Upper lobe of left lung (tissue), 4 donors: ENCODE measurements at regions not wholly inside any gene's neighbourhood (a gene's known extent, or its start where the extent isn't known, plus 50 kb on each side); places are given as distances from the start of the nearest gene placed in this dataset.

Experiments
- CTCF ChIP-seq, 6 experiments: fragments of 450-650 bp in 4 of 6; fragments of 200-600 bp in 2 of 6; sonication (generic) in 2 of 6; IDR thresholded peaks; one replicate each; pipeline ENCODE4 v1.5.1; 2016 to 2019; ENCODE audit warnings: antibody characterized with exemption in 6 of 6
- EP300 ChIP-seq, 4 donors: sonication (generic); formaldehyde crosslinking; IDR thresholded peaks; one replicate each; pipeline ENCODE4 v1.5.1; 2017; ENCODE audit warnings: antibody characterized with exemption in 4 of 4, control low read depth in 2 of 4
- POLR2A ChIP-seq, 4 donors: fragments of 450-650 bp; IDR thresholded peaks; one replicate each; pipeline ENCODE4 v1.5.1; 2016 to 2017; ENCODE audit warnings: antibody characterized with exemption in 4 of 4, mild to moderate bottlenecking in 2 of 4

GRCh38 chr7:15012135-15012534 lies 109.6 kb upstream of the DGKB start:
- TF ChIP-seq CTCF (IDR thresholded peaks at IDR 0.05) (no peak), EP300 (IDR thresholded peaks at IDR 0.05) (no peak), POLR2A (IDR thresholded peaks at IDR 0.05) (no peak)
